CD4-positive, alpha-beta T cell treated with Interleukin-6 at 100 ng/mL for 8 hours (primary cell): ENCODE measurements at regions not wholly inside any gene's neighbourhood (a gene's known extent, or its start where the extent isn't known, plus 50 kb on each side); places are given as distances from the start of the nearest gene placed in this dataset.

Experiments
- DNase-seq: peaks from one replicate; pipeline ENCODE4 v3.0.0-alpha.2; 2020; ENCODE audit warnings: mixed read lengths, low spot score

- DNase-seq, result no peak
Measured at GRCh38 chr10:88023676-88024075, 160.3 kb downstream of the PTEN start.

GRCh38 chr10:88026031-88026430 lies 162.6 kb downstream of the PTEN start:
- no peak for DNase-seq

GRCh38 chr10:88027570-88027969 lies 164.1 kb downstream of the PTEN start:
- no peak for DNase-seq

- DNase-seq, result no peak
Measured at GRCh38 chr10:88028072-88028471, 164.6 kb downstream of the PTEN start.

GRCh38 chr10:88028654-88029053 lies 165.2 kb downstream of the PTEN start:
- peak; percentile 16 for DNase-seq

- DNase-seq, result no peak
Measured at GRCh38 chr10:88032566-88032965, 169.1 kb downstream of the PTEN start.

- DNase-seq, result no peak
Measured at GRCh38 chr10:88033385-88033784, 170.0 kb downstream of the PTEN start.

- no peak for DNase-seq
Measured at GRCh38 chr10:88033793-88034192, 170.4 kb downstream of the PTEN start.

GRCh38 chr10:88036126-88036525 lies 172.7 kb downstream of the PTEN start:
- DNase-seq, result no peak

- DNase-seq, result no peak
Measured at GRCh38 chr10:88037623-88038022, 174.2 kb downstream of the PTEN start.

GRCh38 chr10:88038268-88038667 lies 174.8 kb downstream of the PTEN start:
- DNase-seq, result no peak

GRCh38 chr10:88039496-88040200 lies 176.2 kb downstream of the PTEN start:
- DNase-seq, result no peak

- DNase-seq, result no peak
Measured at GRCh38 chr10:88041243-88042159, 178.1 kb downstream of the PTEN start.

- no peak for DNase-seq
Measured at GRCh38 chr10:88042160-88043100, 179.0 kb downstream of the PTEN start.

GRCh38 chr10:88045096-88045495 lies 181.7 kb downstream of the PTEN start:
- DNase-seq, result no peak

- DNase-seq, result no peak
Measured at GRCh38 chr10:88045656-88046415, 182.4 kb downstream of the PTEN start.

GRCh38 chr10:88047579-88047978 lies 184.2 kb downstream of the PTEN start:
- no peak for DNase-seq

GRCh38 chr10:88048312-88048711 lies 184.9 kb downstream of the PTEN start:
- no peak for DNase-seq

GRCh38 chr10:88049204-88049603 lies 185.8 kb downstream of the PTEN start:
- no peak for DNase-seq

- DNase-seq, result no peak
Measured at GRCh38 chr10:88057720-88058119, 194.3 kb downstream of the PTEN start.

GRCh38 chr10:88058750-88059149 lies 195.3 kb downstream of the PTEN start:
- DNase-seq, result no peak
